B cell (primary cell): ENCODE measurements at regions not wholly inside any gene's neighbourhood (a gene's known extent, or its start where the extent isn't known, plus 50 kb on each side); places are given as distances from the start of the nearest gene placed in this dataset.

Experiments
- ATAC-seq: fragments of 200-7000 bp; cut with Tn5 transposase; one replicate; pipeline ENCODE4 v1.10.0; 2021; ENCODE audit warnings: low read depth, mild to moderate bottlenecking, moderate number of reproducible peaks, moderate library complexity
- CTCF ChIA-PET: fragments of 350-600 bp; sonication (Branson Sonifier 250); formaldehyde crosslinking; loops from one replicate; lab custom pipeline; 2021; ENCODE audit warnings: antibody characterized with exemption, inconsistent platforms; lab: Charles Lee
- POLR2A ChIA-PET: fragments of 350-600 bp; sonication (Branson Sonifier 250); formaldehyde crosslinking; loops from one replicate; lab custom pipeline; 2021; ENCODE audit warnings: antibody characterized with exemption; lab: Charles Lee
- DNase-seq: peaks from one replicate; pipeline ENCODE4 v3.0.0; 2013
- H2AFZ ChIP-seq: 2 replicates; pipeline ENCODE4 v1.6.1; 2012; ENCODE audit warnings: mild to moderate bottlenecking, low read depth, low read length; ENCODE audit not compliant: insufficient read depth, poor library complexity, severe bottlenecking
- H3K27ac ChIP-seq, 2 donors: 1 replicate in 1 of 2; 2 replicates in 1 of 2; pipeline ENCODE4 v1.5.1; 2012 to 2013; ENCODE audit warnings: low read length in 2 of 2, mild to moderate bottlenecking in 2 of 2, moderate library complexity in 1 of 2
- H3K27me3 ChIP-seq, 4 experiments: fragments of 200-600 bp in 1 of 4; sonication (generic) in 1 of 4; replicated peaks in 1 of 4; 1 replicate in 2 of 4; 2 replicates in 2 of 4; pipeline versions ENCODE4 v1.6.1 to v1.7.0; 2013 to 2016; ENCODE audit warnings: low read length in 3 of 4, mild to moderate bottlenecking in 2 of 4, mixed read lengths in 1 of 4, moderate library complexity in 1 of 4; ENCODE audit not compliant: insufficient read depth in 4 of 4, control insufficient read depth in 3 of 4; ENCODE audit errors: control extremely low read depth in 1 of 4
- H3K36me3 ChIP-seq, 2 experiments: replicated peaks in 1 of 2; 1 replicate in 1 of 2; 2 replicates in 1 of 2; pipeline versions ENCODE4 v1.6.1 to v1.7.1; 2013; ENCODE audit warnings: low read length in 1 of 2; ENCODE audit not compliant: insufficient read depth in 2 of 2, control insufficient read depth in 1 of 2; ENCODE audit errors: control extremely low read depth in 1 of 2, extremely low read depth in 1 of 2
- H3K4me1 ChIP-seq, 2 donors: fragments of 200-600 bp in 1 of 2; sonication (generic) in 1 of 2; 1 replicate in 1 of 2; 2 replicates in 1 of 2; pipeline versions ENCODE4 v1.5.1 to v1.6.1; 2013 to 2017; ENCODE audit warnings: low read length in 2 of 2; ENCODE audit not compliant: control insufficient read depth in 2 of 2, insufficient read depth in 2 of 2
- H3K4me2 ChIP-seq: replicated peaks from 2 replicates; pipeline ENCODE3; 2012; ENCODE audit warnings: mild to moderate bottlenecking, low read depth, low read length; ENCODE audit not compliant: poor library complexity, severe bottlenecking
- H3K4me3 ChIP-seq, 5 experiments: fragments of 200-600 bp in 1 of 5; sonication (generic) in 1 of 5; 1 replicate in 3 of 5; 2 replicates in 2 of 5; pipeline versions ENCODE4 v1.5.1 to v1.7.0; 2011 to 2016; ENCODE audit warnings: low read length in 4 of 5, mild to moderate bottlenecking in 4 of 5, low read depth in 2 of 5, control low read depth in 1 of 5, moderate library complexity in 1 of 5; ENCODE audit not compliant: insufficient read depth in 1 of 5; ENCODE audit errors: control extremely low read depth in 1 of 5, extremely low read depth in 1 of 5
- H3K79me2 ChIP-seq: fragments of 200-600 bp; sonication (generic); one replicate; pipeline ENCODE4 v1.6.0; 2016; ENCODE audit warnings: low read length; ENCODE audit not compliant: control insufficient read depth, insufficient read depth
- H3K9ac ChIP-seq: fragments of 200-600 bp; sonication (generic); 2 replicates; pipeline ENCODE4 v1.6.1; 2017; ENCODE audit warnings: mild to moderate bottlenecking, low read length, moderate library complexity
- H3K9me3 ChIP-seq, 3 donors: one replicate each; pipeline versions ENCODE4 v1.6.1 to v1.7.1; 2013; ENCODE audit warnings: low read length in 2 of 3; ENCODE audit not compliant: control insufficient read depth in 2 of 3, insufficient read depth in 1 of 3; ENCODE audit errors: control extremely low read depth in 1 of 3
- H4K20me1 ChIP-seq: 2 replicates; pipeline ENCODE4 v1.6.0; 2012; ENCODE audit warnings: mild to moderate bottlenecking, low read length; ENCODE audit not compliant: insufficient read depth, control insufficient read depth, poor library complexity, severe bottlenecking
- H3K27ac Mint-ChIP-seq: one replicate; pipeline ENCODE4 v1.8.0; 2021; ENCODE audit warnings: mixed read lengths
- H3K27me3 Mint-ChIP-seq: one replicate; pipeline ENCODE4 v1.8.0; 2021; ENCODE audit warnings: mixed read lengths
- H3K4me1 Mint-ChIP-seq: one replicate; pipeline ENCODE4 v1.8.0; 2021; ENCODE audit warnings: mixed read lengths
- H3K4me3 Mint-ChIP-seq: one replicate; pipeline ENCODE4 v1.8.0; 2021; ENCODE audit warnings: mixed read lengths
- H3K9me3 Mint-ChIP-seq: one replicate; pipeline ENCODE4 v1.8.0; 2022; ENCODE audit warnings: mixed read lengths; ENCODE audit not compliant: insufficient read depth
- EZH2 ChIP-seq: IDR thresholded peaks from 2 replicates; pipeline ENCODE4 v1.6.1; 2012; ENCODE audit warnings: borderline replicate concordance, low read depth, mild to moderate bottlenecking, moderate library complexity, low read length; ENCODE audit not compliant: insufficient read depth, poor library complexity, severe bottlenecking
- WGBS: methylation state at CpG from one replicate; pipeline ENCODE4 v1.1.5; 2013; ENCODE audit warnings: missing lambda C conversion rate; ENCODE audit not compliant: insufficient coverage; 5-methylcytosine and 5-hydroxymethylcytosine counted together
- intact Hi-C: fragments of 100-400 bp; cut with micrococcal nuclease; formaldehyde crosslinking; loops from one replicate; pipeline ENCODE4 v1.10.0; 2022
- TF ChIP-seq, protein P1 (sequence below): fragments of 200-600 bp; IDR thresholded peaks from one replicate; pipeline ENCODE4 v1.8.0; 2022; ENCODE audit warnings: antibody characterized with exemption, mild to moderate bottlenecking

- CTCF ChIA-PET = no interaction called here
- H3K4me3 ChIP-seq = no peak overlapping the region
- WGBS = no CpG with 5 or more reads among the region's 6 CpGs
These were observed 107.3 kb upstream of the PTPRG start for GRCh38 chr3:61454006-61454585.

DNA sequence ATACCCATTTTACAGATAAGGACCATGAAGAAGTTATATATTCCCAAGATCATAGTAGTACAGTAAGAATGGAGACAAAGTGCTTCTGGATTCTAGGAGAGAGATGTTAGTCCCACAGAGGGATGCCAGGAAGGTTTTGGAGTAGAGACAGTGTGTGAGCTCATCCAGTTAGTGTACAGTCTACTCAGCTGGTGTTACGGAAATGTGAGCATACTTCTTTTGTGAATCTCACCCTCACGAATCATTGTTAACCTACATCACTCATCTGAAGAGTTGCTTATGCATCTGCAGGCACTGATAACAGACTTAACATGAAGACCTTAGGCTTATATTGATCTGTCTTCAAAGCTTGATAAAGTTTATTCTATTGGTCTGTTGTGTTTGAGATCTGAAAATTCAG is 106.6 kb upstream of the PTPRG start:
- H3K79me2 ChIP-seq = no peaks in the 10 kb centered on the region
- no peaks in the 10 kb centered on the region for H3K4me1 ChIP-seq
- Mint-ChIP-seq H3K27me3 (no peaks in the 10 kb centered on the region), H3K9me3 (no peaks in the 10 kb centered on the region), H3K27ac (no peak overlapping the region), H3K4me1 (no peaks in the 10 kb centered on the region), H3K4me3 (no peak overlapping the region)
- no peak overlapping the region for H3K9ac ChIP-seq
- H3K4me2 ChIP-seq = no peak overlapping the region
- no peak for TF ChIP-seq EZH2
- TF ChIP-seq, protein P1, sequence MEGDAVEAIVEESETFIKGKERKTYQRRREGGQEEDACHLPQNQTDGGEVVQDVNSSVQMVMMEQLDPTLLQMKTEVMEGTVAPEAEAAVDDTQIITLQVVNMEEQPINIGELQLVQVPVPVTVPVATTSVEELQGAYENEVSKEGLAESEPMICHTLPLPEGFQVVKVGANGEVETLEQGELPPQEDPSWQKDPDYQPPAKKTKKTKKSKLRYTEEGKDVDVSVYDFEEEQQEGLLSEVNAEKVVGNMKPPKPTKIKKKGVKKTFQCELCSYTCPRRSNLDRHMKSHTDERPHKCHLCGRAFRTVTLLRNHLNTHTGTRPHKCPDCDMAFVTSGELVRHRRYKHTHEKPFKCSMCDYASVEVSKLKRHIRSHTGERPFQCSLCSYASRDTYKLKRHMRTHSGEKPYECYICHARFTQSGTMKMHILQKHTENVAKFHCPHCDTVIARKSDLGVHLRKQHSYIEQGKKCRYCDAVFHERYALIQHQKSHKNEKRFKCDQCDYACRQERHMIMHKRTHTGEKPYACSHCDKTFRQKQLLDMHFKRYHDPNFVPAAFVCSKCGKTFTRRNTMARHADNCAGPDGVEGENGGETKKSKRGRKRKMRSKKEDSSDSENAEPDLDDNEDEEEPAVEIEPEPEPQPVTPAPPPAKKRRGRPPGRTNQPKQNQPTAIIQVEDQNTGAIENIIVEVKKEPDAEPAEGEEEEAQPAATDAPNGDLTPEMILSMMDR = no peak
- POLR2A ChIA-PET = no interaction called here
- no peaks in the 10 kb centered on the region for H4K20me1 ChIP-seq
- ATAC-seq (no peak), DNase-seq (no peak)
- no peak overlapping the region for H3K27ac ChIP-seq
- no peaks in the 10 kb centered on the region for H3K27me3 ChIP-seq
- H3K36me3 ChIP-seq = no peaks in the 10 kb centered on the region
- CTCF ChIA-PET = no interaction called here
- H3K4me3 ChIP-seq = no peak overlapping the region
- WGBS = no CpG with 5 or more reads among the region's 2 CpGs
- no peak overlapping the region for H2AFZ ChIP-seq
- intact Hi-C loops = no loop called here
- H3K9me3 ChIP-seq = no peaks in the 10 kb centered on the region

More at GRCh38 chr3:61454006-61454585, 107.3 kb upstream of the PTPRG start:
- Mint-ChIP-seq H3K27me3 (no peaks in the 10 kb centered on the region), H3K4me3 (no peak overlapping the region), H3K4me1 (no peaks in the 10 kb centered on the region), H3K27ac (no peak overlapping the region), H3K9me3 (no peaks in the 10 kb centered on the region)
- DNase-seq (no peak), ATAC-seq (no peak)
- no peak overlapping the region for H3K9ac ChIP-seq
- no peaks in the 10 kb centered on the region for H3K9me3 ChIP-seq
- H2AFZ ChIP-seq = no peak overlapping the region
- no peak overlapping the region for H3K4me2 ChIP-seq
- H3K4me1 ChIP-seq = no peaks in the 10 kb centered on the region
- POLR2A ChIA-PET = no interaction called here
- TF ChIP-seq, protein P1 = no peak
- no peak for TF ChIP-seq EZH2
- no peaks in the 10 kb centered on the region for H3K27me3 ChIP-seq
- intact Hi-C loops = no loop called here
- no peaks in the 10 kb centered on the region for H4K20me1 ChIP-seq
- no peak overlapping the region for H3K27ac ChIP-seq
- no peaks in the 10 kb centered on the region for H3K36me3 ChIP-seq
- H3K79me2 ChIP-seq = no peaks in the 10 kb centered on the region
